Loucy (cell line): ENCODE measurements at regions not wholly inside any gene's neighbourhood (a gene's known extent, or its start where the extent isn't known, plus 50 kb on each side); places are given as distances from the start of the nearest gene placed in this dataset.

Experiments
- H2AFZ ChIP-seq: fragments of 200-600 bp; sonication (generic); 2 replicates; pipeline ENCODE4 v1.6.0; 2016; ENCODE audit warnings: antibody characterized with exemption, mild to moderate bottlenecking, low read length, moderate library complexity
- H3F3A ChIP-seq: fragments of 200-600 bp; 2 replicates; pipeline ENCODE4 v1.6.0; 2016; ENCODE audit warnings: antibody characterized with exemption, low read depth, mild to moderate bottlenecking
- H3K27me3 ChIP-seq: fragments of 200-600 bp; sonication (generic); 2 replicates; pipeline ENCODE4 v1.6.1; 2014; ENCODE audit warnings: low read length, mild to moderate bottlenecking; ENCODE audit not compliant: insufficient read depth, poor library complexity, severe bottlenecking
- H3K36me3 ChIP-seq: fragments of 200-600 bp; sonication (generic); 2 replicates; pipeline ENCODE4 v1.6.1; 2016; ENCODE audit warnings: low read length; ENCODE audit not compliant: insufficient read depth
- H3K4me1 ChIP-seq: fragments of 200-600 bp; sonication (generic); 2 replicates; pipeline ENCODE4 v1.5.1; 2014; ENCODE audit warnings: low read length, mild to moderate bottlenecking; ENCODE audit not compliant: insufficient read depth, poor library complexity, severe bottlenecking
- H3K4me2 ChIP-seq: fragments of 200-600 bp; sonication (generic); 2 replicates; pipeline ENCODE4 v1.6.0; 2014; ENCODE audit warnings: antibody characterized with exemption, low read length, low read depth, mild to moderate bottlenecking; ENCODE audit not compliant: poor library complexity, severe bottlenecking
- H3K4me3 ChIP-seq: fragments of 200-600 bp; sonication (generic); 2 replicates; pipeline ENCODE4 v1.5.1; 2014; ENCODE audit warnings: low read length, mild to moderate bottlenecking, mixed read lengths; ENCODE audit not compliant: poor library complexity, severe bottlenecking
- H3K79me2 ChIP-seq: fragments of 200-600 bp; sonication (generic); 2 replicates; pipeline ENCODE4 v1.6.1; 2014; ENCODE audit warnings: low read length; ENCODE audit not compliant: insufficient read depth
- H3K9ac ChIP-seq: fragments of 200-600 bp; sonication (generic); 2 replicates; pipeline ENCODE4 v1.6.0; 2014; ENCODE audit warnings: mild to moderate bottlenecking, low read depth, low read length, moderate library complexity; ENCODE audit not compliant: poor library complexity, severe bottlenecking
- H3K9me2 ChIP-seq: fragments of 200-600 bp; sonication (generic); replicated peaks from 2 replicates; pipeline ENCODE4 v1.6.1; 2016; ENCODE audit warnings: low read depth, low read length, mixed read lengths
- H3K9me3 ChIP-seq: fragments of 200-600 bp; sonication (generic); 2 replicates; pipeline ENCODE4 v1.6.1; 2014; ENCODE audit warnings: mild to moderate bottlenecking, antibody characterized with exemption, low read length, low read depth; ENCODE audit not compliant: insufficient read depth
- H4K20me1 ChIP-seq: fragments of 200-600 bp; sonication (generic); 2 replicates; pipeline ENCODE4 v1.6.0; 2014; ENCODE audit warnings: antibody characterized with exemption, low read length, mild to moderate bottlenecking; ENCODE audit not compliant: insufficient read depth, poor library complexity, severe bottlenecking
- CTCF ChIP-seq: fragments of 200-600 bp; sonication (generic); conservative IDR thresholded peaks from 2 replicates; pipeline ENCODE4 v1.5.1; 2014; ENCODE audit warnings: mild to moderate bottlenecking, antibody characterized with exemption, low read length
- EZH2phosphoT487 ChIP-seq: fragments of 200-600 bp; IDR thresholded peaks from 2 replicates; pipeline ENCODE4 v1.6.1; 2018; ENCODE audit warnings: antibody characterized with exemption, mild to moderate bottlenecking, moderate library complexity, borderline replicate concordance

- Histone ChIP-seq H3K9me2 (no peaks in the 10 kb centered on the region), H3K4me2 (no peak overlapping the region), H3K36me3 (no peaks in the 10 kb centered on the region), H3K9me3 (no peaks in the 10 kb centered on the region), H2AFZ (no peak overlapping the region), H3K4me1 (no peaks in the 10 kb centered on the region), H3F3A (no peaks in the 10 kb centered on the region), H3K4me3 (no peak overlapping the region), H3K9ac (no peak overlapping the region), H4K20me1 (no peaks in the 10 kb centered on the region), H3K79me2 (no peaks in the 10 kb centered on the region), H3K27me3 (no peaks in the 10 kb centered on the region)
- TF ChIP-seq EZH2phosphoT487 (no peak), CTCF (no peak)
These were observed 422.0 kb upstream of the FRG2C start for GRCh38 chr3:75242012-75242735.

- no peak overlapping the region for H2AFZ ChIP-seq
- no peak overlapping the region for H3K4me3 ChIP-seq
- H3K4me1 ChIP-seq: no peaks in the 10 kb centered on the region
- no peaks in the 10 kb centered on the region for H3F3A ChIP-seq
- no peaks in the 10 kb centered on the region for H3K9me3 ChIP-seq
- H3K9me2 ChIP-seq: no peaks in the 10 kb centered on the region
- H3K79me2 ChIP-seq: no peaks in the 10 kb centered on the region
- peak overlapping the region; percentile 18 for H3K4me2 ChIP-seq
- H3K36me3 ChIP-seq: no peaks in the 10 kb centered on the region
- H3K27me3 ChIP-seq: no peaks in the 10 kb centered on the region
- TF ChIP-seq EZH2phosphoT487 (no peak), CTCF (no peak)
- no peaks in the 10 kb centered on the region for H4K20me1 ChIP-seq
- H3K9ac ChIP-seq: no peak overlapping the region
These were observed 415.2 kb upstream of the FRG2C start for GRCh38 chr3:75248974-75249373.

GRCh38 chr3:75254685-75255084 is 409.4 kb upstream of the FRG2C start:
- Histone ChIP-seq H3K4me1 (no peaks in the 10 kb centered on the region), H3K79me2 (no peaks in the 10 kb centered on the region), H3K36me3 (no peaks in the 10 kb centered on the region), H4K20me1 (no peaks in the 10 kb centered on the region), H3F3A (no peaks in the 10 kb centered on the region), H3K9me3 (no peaks in the 10 kb centered on the region), H3K4me2 (no peak overlapping the region), H3K27me3 (no peaks in the 10 kb centered on the region), H2AFZ (no peak overlapping the region), H3K4me3 (no peak overlapping the region), H3K9ac (no peak overlapping the region), H3K9me2 (no peaks in the 10 kb centered on the region)
- no peak for TF ChIP-seq CTCF
- TF ChIP-seq EZH2phosphoT487: no peak
